ENCODE measurements at regions not wholly inside any gene's neighbourhood (a gene's known extent, or its start where the extent isn't known, plus 50 kb on each side); places are given as distances from the start of the nearest gene placed in this dataset.

DNA sequence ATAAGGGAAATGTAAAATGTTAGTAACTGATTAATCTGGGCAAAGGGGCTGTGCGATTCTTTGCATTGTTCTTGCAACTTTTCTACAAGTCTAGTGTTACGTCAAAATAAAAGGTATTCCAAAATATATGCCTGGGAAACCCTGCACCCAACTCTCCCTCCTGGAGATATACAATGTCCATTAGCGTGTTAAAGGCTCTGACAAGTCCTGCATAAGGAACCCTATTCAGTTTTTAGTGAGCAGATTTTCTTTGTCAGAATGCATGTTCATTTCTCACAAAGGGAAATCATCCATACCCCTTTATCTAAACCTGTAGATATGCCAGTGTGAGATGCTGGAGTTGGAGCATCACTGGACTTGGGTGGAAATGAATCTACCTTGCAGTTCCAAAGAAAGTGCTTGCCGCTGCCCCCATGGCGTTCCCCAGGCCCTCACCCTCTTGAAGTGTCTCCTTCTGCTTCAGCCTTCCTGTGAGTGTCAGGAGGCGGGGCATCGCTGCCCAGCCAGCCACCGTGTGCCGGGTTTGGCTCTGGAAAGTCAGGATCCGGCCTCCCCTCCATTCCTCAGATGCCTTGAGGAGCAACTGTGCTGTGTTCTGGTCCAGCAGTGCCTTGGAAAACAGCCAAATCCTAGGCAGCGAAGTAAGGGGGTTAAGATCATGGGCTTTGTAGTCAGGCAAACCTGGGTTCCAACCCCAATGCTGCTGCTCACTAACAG lies 85.5 kb downstream of the RMI2 start:
- no peak for DNase-seq
- Histone ChIP-seq H3K36me3 (ENCODE audit: control insufficient read depth in 2 of 3, insufficient read depth in 3 of 3, low read length in 3 of 3) (no peaks in the 10 kb centered on the region), H3K27ac (ENCODE audit: low read depth, low read length) (no peak overlapping the region), H3K4me1 (ENCODE audit: control insufficient read depth in 2 of 2, insufficient read depth in 2 of 2, low read length in 2 of 2) (no peaks in the 10 kb centered on the region), H3K4me3 (ENCODE audit: low read length) (no peak overlapping the region), H3K27me3 (ENCODE audit: control insufficient read depth in 2 of 2, insufficient read depth in 2 of 2, low read length in 2 of 2) (no peaks in the 10 kb centered on the region), H3K9me3 (ENCODE audit: control insufficient read depth in 2 of 3, low read length in 3 of 3) (peaks cover 0 to 5% (median 0%) of the 10 kb centered on the region in 3 experiments)
- H3K4me3 Mint-ChIP-seq, result no peak overlapping the region
- H3K4me1 Mint-ChIP-seq, result no peaks in the 10 kb centered on the region
- no peak overlapping the region for H3K27ac Mint-ChIP-seq
- ATAC-seq, result no peak
- peaks cover 0 to 10% (median 0%) of the 10 kb centered on the region in 5 donors for H3K36me3 Mint-ChIP-seq
- ChIA-PET CTCF (no interaction called here), POLR2A (no interaction called here)
- H3K9me3 Mint-ChIP-seq, result peaks cover 0 to 7% (median 0%) of the 10 kb centered on the region in 11 donors
- H3K27me3 Mint-ChIP-seq, result peaks cover 0 to 2% (median 0%) of the 10 kb centered on the region in 5 donors
- intact Hi-C loops (cut with micrococcal nuclease), result no loop called here

DNA sequence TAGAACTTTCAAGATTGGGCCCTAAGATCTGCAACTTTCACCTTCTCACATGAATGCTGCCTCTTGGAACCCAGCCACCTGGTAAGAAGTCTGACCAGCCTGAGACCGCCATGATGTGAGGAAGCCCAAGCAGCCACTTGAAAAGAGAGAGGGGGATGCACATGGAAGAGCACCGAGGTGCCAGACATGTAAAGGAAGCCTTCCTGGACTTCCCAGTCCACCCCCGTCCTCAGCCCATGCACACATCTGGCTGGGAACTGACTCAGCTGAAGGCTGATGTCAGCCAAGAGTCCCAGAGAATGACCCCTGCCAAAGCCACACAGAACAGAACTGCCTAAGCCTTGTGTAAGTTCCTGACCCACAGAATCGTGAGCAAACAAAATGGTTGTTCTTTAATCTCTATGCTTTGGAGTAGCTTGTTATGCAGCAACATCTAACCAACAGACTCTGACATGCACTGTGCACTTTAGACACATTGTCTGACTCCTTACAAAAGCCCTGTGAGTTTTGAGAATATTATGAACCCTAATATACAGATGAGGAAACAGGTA lies 86.7 kb downstream of the RMI2 start:
- Histone ChIP-seq H3K27ac (ENCODE audit: low read depth, low read length) (no peak overlapping the region), H3K36me3 (ENCODE audit: control insufficient read depth in 2 of 3, insufficient read depth in 3 of 3, low read length in 3 of 3) (no peaks in the 10 kb centered on the region), H3K4me1 (ENCODE audit: control insufficient read depth in 2 of 2, insufficient read depth in 2 of 2, low read length in 2 of 2) (no peaks in the 10 kb centered on the region), H3K27me3 (ENCODE audit: control insufficient read depth in 2 of 2, insufficient read depth in 2 of 2, low read length in 2 of 2) (no peaks in the 10 kb centered on the region), H3K9me3 (ENCODE audit: control insufficient read depth in 2 of 3, low read length in 3 of 3) (peaks cover 0 to 5% (median 0%) of the 10 kb centered on the region in 3 experiments), H3K4me3 (ENCODE audit: low read length) (no peak overlapping the region)
- Mint-ChIP-seq H3K27ac (peak overlapping the region in 1 of 9 donors; percentile 13), H3K4me3 (no peak overlapping the region), H3K9me3 (peaks cover 0 to 7% (median 0%) of the 10 kb centered on the region in 11 donors), H3K36me3 (peaks cover 0 to 10% (median 0%) of the 10 kb centered on the region in 5 donors), H3K4me1 (no peaks in the 10 kb centered on the region), H3K27me3 (peaks cover 0 to 2% (median 0%) of the 10 kb centered on the region in 5 donors)
- intact Hi-C loops (cut with micrococcal nuclease), result no loop called here
- DNase-seq (no peak), ATAC-seq (no peak)
- ChIA-PET POLR2A (interaction anchor here (0.6 kb wide), 1 partner anchor 549 kb away, joined by 3 read pairs; no protein-coding TSS in a partner anchor), CTCF (no interaction called here)

- POLR2A ChIA-PET, result interaction anchor here (0.6 kb wide), 1 partner anchor 548 kb away, joined by 3 read pairs; no protein-coding TSS in a partner anchor
- intact Hi-C loops (cut with micrococcal nuclease), result no loop called here
- no peak overlapping the region for H3K27ac Mint-ChIP-seq
These were observed 87.7 kb downstream of the RMI2 start for GRCh38 chr16:11432856-11433395.

GRCh38 chr16:11435576-11435975 lies 90.3 kb downstream of the RMI2 start:
- H3K4me1 ChIP-seq (ENCODE audit: control insufficient read depth in 2 of 2, insufficient read depth in 2 of 2, low read length in 2 of 2), result no peaks in the 10 kb centered on the region
- no peak overlapping the region for H3K27ac Mint-ChIP-seq
- ATAC-seq (no peak), DNase-seq (no peak)
- intact Hi-C loops (cut with micrococcal nuclease), result no loop called here
- ChIA-PET CTCF (interaction anchor here (0.8 kb wide), 1 partner anchor 48 kb away, joined by 4 read pairs; no protein-coding TSS in a partner anchor), POLR2A (no interaction called here)
- H3K27me3 ChIP-seq (ENCODE audit: control insufficient read depth in 2 of 2, insufficient read depth in 2 of 2, low read length in 2 of 2), result no peaks in the 10 kb centered on the region
- H3K9me3 Mint-ChIP-seq, result peaks cover 0 to 16% (median 7%) of the 10 kb centered on the region in 11 donors
- H3K9me3 ChIP-seq (ENCODE audit: control insufficient read depth in 2 of 3, low read length in 3 of 3), result peaks cover 0 to 16% (median 0%) of the 10 kb centered on the region in 3 experiments
- no peak overlapping the region for H3K27ac ChIP-seq (ENCODE audit: low read depth, low read length)
- no peaks in the 10 kb centered on the region for H3K36me3 ChIP-seq (ENCODE audit: control insufficient read depth in 2 of 3, insufficient read depth in 3 of 3, low read length in 3 of 3)
- no peaks in the 10 kb centered on the region for H3K4me1 Mint-ChIP-seq
- no peak overlapping the region for H3K4me3 ChIP-seq (ENCODE audit: low read length)
- no peak overlapping the region for H3K4me3 Mint-ChIP-seq
- H3K27me3 Mint-ChIP-seq, result no peaks in the 10 kb centered on the region
- peaks cover 0 to 15% (median 5%) of the 10 kb centered on the region in 5 donors for H3K36me3 Mint-ChIP-seq

More at GRCh38 chr16:11432856-11433395, 87.7 kb downstream of the RMI2 start:
- Mint-ChIP-seq H3K4me3 (no peak overlapping the region), H3K9me3 (peaks cover 0 to 7% (median 0%) of the 10 kb centered on the region in 11 donors), H3K4me1 (no peaks in the 10 kb centered on the region), H3K36me3 (peaks cover 0 to 11% (median 0%) of the 10 kb centered on the region in 5 donors), H3K27me3 (peaks cover 0 to 2% (median 0%) of the 10 kb centered on the region in 5 donors)
- Histone ChIP-seq H3K4me1 (ENCODE audit: control insufficient read depth in 2 of 2, insufficient read depth in 2 of 2, low read length in 2 of 2) (no peaks in the 10 kb centered on the region), H3K27me3 (ENCODE audit: control insufficient read depth in 2 of 2, insufficient read depth in 2 of 2, low read length in 2 of 2) (no peaks in the 10 kb centered on the region), H3K4me3 (ENCODE audit: low read length) (no peak overlapping the region), H3K9me3 (ENCODE audit: control insufficient read depth in 2 of 3, low read length in 3 of 3) (peaks cover 0 to 5% (median 0%) of the 10 kb centered on the region in 3 experiments), H3K27ac (ENCODE audit: low read depth, low read length) (no peak overlapping the region), H3K36me3 (ENCODE audit: control insufficient read depth in 2 of 3, insufficient read depth in 3 of 3, low read length in 3 of 3) (no peaks in the 10 kb centered on the region)
- CTCF ChIA-PET, result no interaction called here
- DNase-seq, result no peak
- ATAC-seq, result no peak

DNA sequence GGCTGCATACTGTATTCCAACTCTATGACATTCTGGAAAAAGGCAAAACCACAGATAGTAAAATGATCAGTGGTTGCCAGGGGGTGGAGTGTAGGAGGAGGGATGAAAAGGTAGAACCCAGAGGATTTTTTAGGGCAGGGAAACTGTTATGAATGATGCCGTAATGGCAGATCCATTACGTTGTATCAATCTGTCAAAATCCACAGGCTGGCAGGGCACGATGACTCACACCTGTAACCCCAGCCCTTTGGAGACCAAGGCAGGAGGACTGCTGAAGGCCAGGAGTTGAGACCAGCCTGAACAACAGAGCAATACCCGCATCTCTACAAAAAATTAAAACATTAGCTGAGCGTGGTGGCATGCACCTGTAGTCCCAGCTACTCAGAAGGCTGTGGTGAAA lies 91.8 kb downstream of the RMI2 start:
- DNase-seq (no peak), ATAC-seq (no peak)
- Histone ChIP-seq H3K4me1 (ENCODE audit: control insufficient read depth in 2 of 2, insufficient read depth in 2 of 2, low read length in 2 of 2) (no peaks in the 10 kb centered on the region), H3K27me3 (ENCODE audit: control insufficient read depth in 2 of 2, insufficient read depth in 2 of 2, low read length in 2 of 2) (no peaks in the 10 kb centered on the region), H3K4me3 (ENCODE audit: low read length) (no peak overlapping the region), H3K27ac (ENCODE audit: low read depth, low read length) (no peak overlapping the region), H3K36me3 (ENCODE audit: control insufficient read depth in 2 of 3, insufficient read depth in 3 of 3, low read length in 3 of 3) (no peaks in the 10 kb centered on the region), H3K9me3 (ENCODE audit: control insufficient read depth in 2 of 3, low read length in 3 of 3) (peaks cover 0 to 21% (median 0%) of the 10 kb centered on the region in 3 experiments)
- peaks cover 0 to 27% (median 13%) of the 10 kb centered on the region in 11 donors for H3K9me3 Mint-ChIP-seq
- ChIA-PET CTCF (interaction anchor here (1.4 kb wide), 1 partner anchor 65 kb away, joined by 3 read pairs; no protein-coding TSS in a partner anchor), POLR2A (no interaction called here)
- H3K27me3 Mint-ChIP-seq, result no peaks in the 10 kb centered on the region
- intact Hi-C loops (cut with micrococcal nuclease), result no loop called here
- no peak overlapping the region for H3K4me3 Mint-ChIP-seq
- H3K36me3 Mint-ChIP-seq, result peaks cover 0 to 20% (median 14%) of the 10 kb centered on the region in 5 donors
- H3K27ac Mint-ChIP-seq, result no peak overlapping the region
- no peaks in the 10 kb centered on the region for H3K4me1 Mint-ChIP-seq

- DNase-seq (no peak), ATAC-seq (no peak)
- Histone ChIP-seq H3K27ac (ENCODE audit: low read depth, low read length) (no peak overlapping the region), H3K4me3 (ENCODE audit: low read length) (no peak overlapping the region), H3K4me1 (ENCODE audit: control insufficient read depth in 2 of 2, insufficient read depth in 2 of 2, low read length in 2 of 2) (no peaks in the 10 kb centered on the region), H3K27me3 (ENCODE audit: control insufficient read depth in 2 of 2, insufficient read depth in 2 of 2, low read length in 2 of 2) (no peaks in the 10 kb centered on the region), H3K36me3 (ENCODE audit: control insufficient read depth in 2 of 3, insufficient read depth in 3 of 3, low read length in 3 of 3) (no peaks in the 10 kb centered on the region), H3K9me3 (ENCODE audit: control insufficient read depth in 2 of 3, low read length in 3 of 3) (peaks cover 0 to 21% (median 0%) of the 10 kb centered on the region in 3 experiments)
- Mint-ChIP-seq H3K9me3 (peaks cover 0 to 27% (median 12%) of the 10 kb centered on the region in 11 donors), H3K27me3 (no peaks in the 10 kb centered on the region), H3K4me1 (no peaks in the 10 kb centered on the region), H3K36me3 (peaks cover 0 to 18% (median 14%) of the 10 kb centered on the region in 5 donors), H3K4me3 (no peak overlapping the region), H3K27ac (no peak overlapping the region)
- CTCF ChIA-PET, result interaction anchor here (0.6 kb wide), 1 partner anchor 112 kb away, joined by 3 read pairs; no protein-coding TSS in a partner anchor
- intact Hi-C loops (cut with micrococcal nuclease), result no loop called here
- POLR2A ChIA-PET, result no interaction called here
These were observed 94.8 kb downstream of the RMI2 start for GRCh38 chr16:11439790-11440656.
